HL-60 (cell line): ENCODE measurements at regions not wholly inside any gene's neighbourhood (a gene's known extent, or its start where the extent isn't known, plus 50 kb on each side); places are given as distances from the start of the nearest gene placed in this dataset.

Experiments used
- CTCF ChIP-seq: IDR thresholded peaks from one replicate; pipeline ENCODE4 v1.5.1; 2011; ENCODE audit warnings: low read length, control low read depth, inconsistent platforms; ENCODE audit not compliant: insufficient read depth
- POLR2AphosphoS5 ChIP-seq: IDR thresholded peaks from 2 replicates; pipeline ENCODE4 v1.6.1; 2012; ENCODE audit warnings: low read depth
- REST ChIP-seq: IDR thresholded peaks from 2 replicates; pipeline ENCODE4 v1.6.1; 2012; ENCODE audit warnings: low read depth; ENCODE audit not compliant: insufficient replicate concordance

- TF ChIP-seq CTCF = no peak
- peak; percentile 59 for TF ChIP-seq REST
- no peak for TF ChIP-seq POLR2AphosphoS5
Observed at GRCh38 chr13:94952787-94953186, 240.4 kb upstream of the SOX21 start.
